CD4-positive, CD25-positive, alpha-beta regulatory T cell (primary cell): ENCODE measurements at regions not wholly inside any gene's neighbourhood (a gene's known extent, or its start where the extent isn't known, plus 50 kb on each side); places are given as distances from the start of the nearest gene placed in this dataset.

Source experiments
- ATAC-seq, 2 donors: fragments of 150-1000 bp; cut with Tn5 transposase; one replicate each; pipeline ENCODE4 v1.10.0; 2021; ENCODE audit warnings: low read depth in 2 of 2, moderate number of reproducible peaks in 2 of 2, moderate library complexity in 1 of 2
- DNase-seq, 3 donors: peaks; one replicate each; pipeline versions ENCODE4 v3.0.0 to v3.0.0-alpha.2; 2012 to 2022; ENCODE audit warnings: mixed read lengths in 1 of 3
- H3K27ac ChIP-seq: one replicate; pipeline ENCODE4 v1.7.0; 2013; ENCODE audit warnings: mild to moderate bottlenecking, low read length; ENCODE audit not compliant: insufficient read depth, poor library complexity, severe bottlenecking
- H3K27me3 ChIP-seq: one replicate; pipeline ENCODE4 v1.7.0; 2013; ENCODE audit warnings: low read length; ENCODE audit not compliant: control insufficient read depth, insufficient read depth
- H3K36me3 ChIP-seq: one replicate; pipeline ENCODE4 v1.7.0; 2013; ENCODE audit warnings: mild to moderate bottlenecking, low read length, moderate library complexity; ENCODE audit not compliant: control insufficient read depth, insufficient read depth
- H3K4me1 ChIP-seq: 2 replicates; pipeline ENCODE4 v1.7.0; 2013; ENCODE audit warnings: mild to moderate bottlenecking, low read length; ENCODE audit not compliant: insufficient read depth, control insufficient read depth, poor library complexity, severe bottlenecking
- H3K4me3 ChIP-seq: one replicate; pipeline ENCODE4 v1.7.0; 2013; ENCODE audit warnings: low read depth, mild to moderate bottlenecking, low read length, moderate library complexity
- H3K9me3 ChIP-seq, 2 experiments: 1 replicate in 1 of 2; 2 replicates in 1 of 2; pipeline ENCODE4 v1.7.0; 2013; ENCODE audit warnings: low read length in 2 of 2, mild to moderate bottlenecking in 1 of 2, moderate library complexity in 1 of 2; ENCODE audit not compliant: control insufficient read depth in 2 of 2
- H3K27ac Mint-ChIP-seq, 3 donors: one replicate each; pipeline ENCODE4 v1.8.0; 2020 to 2022; ENCODE audit warnings: mild to moderate bottlenecking in 3 of 3, mixed read lengths in 3 of 3, moderate library complexity in 2 of 3
- H3K27me3 Mint-ChIP-seq: one replicate; pipeline ENCODE4 v1.8.0; 2022; ENCODE audit warnings: mild to moderate bottlenecking, mixed read lengths
- H3K36me3 Mint-ChIP-seq: one replicate; pipeline ENCODE4 v1.8.0; 2020; ENCODE audit warnings: mixed read lengths
- H3K4me1 Mint-ChIP-seq, 4 donors: one replicate each; pipeline ENCODE4 v1.8.0; 2020 to 2022; ENCODE audit warnings: mixed read lengths in 4 of 4, mild to moderate bottlenecking in 1 of 4
- H3K4me3 Mint-ChIP-seq, 4 donors: one replicate each; pipeline ENCODE4 v1.8.0; 2020 to 2022; ENCODE audit warnings: mild to moderate bottlenecking in 4 of 4, mixed read lengths in 4 of 4, moderate library complexity in 3 of 4
- H3K9me3 Mint-ChIP-seq, 7 donors: one replicate each; pipeline ENCODE4 v1.8.0; 2020 to 2022; ENCODE audit warnings: mixed read lengths in 7 of 7, mild to moderate bottlenecking in 3 of 7, moderate library complexity in 2 of 7

DNA sequence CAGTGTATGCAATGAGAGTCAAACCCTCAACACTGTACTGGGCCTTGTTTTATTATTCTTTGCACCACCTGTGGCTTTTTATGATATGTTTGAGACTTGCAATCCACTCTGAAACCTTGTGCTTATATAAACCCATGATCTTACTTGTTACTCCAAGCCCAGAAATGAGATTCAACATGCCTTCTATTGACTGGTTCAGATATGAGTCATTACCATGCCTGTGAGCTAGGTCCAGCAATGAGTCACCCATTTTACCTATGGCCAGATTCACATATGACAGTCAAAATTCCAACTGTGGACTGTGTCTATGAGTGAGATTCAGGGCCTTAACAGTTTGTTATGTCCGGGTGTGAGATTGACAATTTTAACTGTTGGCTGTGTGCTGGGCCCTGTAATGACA is 1846.1 kb downstream of the TP53TG3F start:
- H3K4me3 Mint-ChIP-seq: no peak overlapping the region
- H3K27ac Mint-ChIP-seq: no peak overlapping the region
- peaks cover 5 to 18% of the 10 kb centered on the region in 2 experiments for H3K9me3 ChIP-seq
- H3K4me3 ChIP-seq: no peak overlapping the region
- H3K9me3 Mint-ChIP-seq: peaks cover 7 to 35% (median 15%) of the 10 kb centered on the region in 7 donors
- DNase-seq (no peak), ATAC-seq (no peak)
- no peaks in the 10 kb centered on the region for H3K4me1 ChIP-seq
- H3K27me3 Mint-ChIP-seq: no peaks in the 10 kb centered on the region
- H3K27ac ChIP-seq: no peak overlapping the region
- H3K4me1 Mint-ChIP-seq: no peaks in the 10 kb centered on the region
- no peaks in the 10 kb centered on the region for H3K36me3 Mint-ChIP-seq
- no peaks in the 10 kb centered on the region for H3K36me3 ChIP-seq
- no peaks in the 10 kb centered on the region for H3K27me3 ChIP-seq

DNA sequence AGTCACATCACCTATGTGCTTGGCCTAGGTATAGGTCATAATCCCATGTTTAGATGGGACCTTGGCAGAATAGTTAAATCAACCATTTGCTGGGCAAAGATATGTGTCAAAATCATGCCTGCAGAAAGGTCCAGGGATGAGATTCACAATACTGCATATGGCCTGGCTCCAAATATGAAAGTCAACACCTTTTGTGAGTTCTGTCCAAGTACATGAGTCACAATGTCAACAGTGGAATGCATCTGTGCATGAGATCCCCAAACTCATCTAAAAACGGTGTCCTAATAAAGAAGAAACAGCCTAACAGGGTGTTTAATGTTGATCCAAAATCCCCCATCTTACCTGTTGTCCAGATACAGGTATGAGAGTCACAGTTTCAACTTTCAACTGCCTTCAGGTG is 1847.5 kb downstream of the TP53TG3F start:
- Mint-ChIP-seq H3K4me3 (no peak overlapping the region), H3K27me3 (no peaks in the 10 kb centered on the region), H3K27ac (no peak overlapping the region), H3K36me3 (no peaks in the 10 kb centered on the region), H3K9me3 (peaks cover 5 to 31% (median 12%) of the 10 kb centered on the region in 7 donors), H3K4me1 (no peaks in the 10 kb centered on the region)
- DNase-seq (no peak), ATAC-seq (no peak)
- H3K9me3 ChIP-seq: peaks cover 5 to 21% of the 10 kb centered on the region in 2 experiments
- H3K4me1 ChIP-seq: no peaks in the 10 kb centered on the region
- H3K36me3 ChIP-seq: no peaks in the 10 kb centered on the region
- H3K27me3 ChIP-seq: no peaks in the 10 kb centered on the region
- H3K27ac ChIP-seq: no peak overlapping the region
- H3K4me3 ChIP-seq: no peak overlapping the region

DNA sequence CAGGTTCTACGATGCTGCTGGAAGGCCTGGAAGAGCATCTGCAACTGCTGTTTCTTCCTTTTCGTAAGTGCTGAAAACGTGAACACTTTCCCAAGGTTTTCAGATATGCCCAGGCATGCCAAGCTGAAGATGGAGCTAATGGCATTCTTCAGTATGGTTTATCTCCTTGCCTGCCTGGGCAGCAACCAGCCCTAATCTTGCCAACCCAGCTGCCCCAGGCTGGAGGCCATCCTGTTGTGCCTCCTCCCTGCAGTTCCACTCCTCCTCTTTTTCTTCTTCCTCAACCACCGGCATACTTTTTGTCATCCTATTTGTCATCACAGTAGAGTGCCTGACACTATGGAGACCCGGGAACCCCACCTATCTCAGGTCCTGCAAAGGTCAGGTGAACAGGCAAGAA is 1849.3 kb downstream of the TP53TG3F start:
- no peaks in the 10 kb centered on the region for H3K27me3 Mint-ChIP-seq
- H3K4me3 ChIP-seq: no peak overlapping the region
- no peak overlapping the region for H3K27ac ChIP-seq

DNA sequence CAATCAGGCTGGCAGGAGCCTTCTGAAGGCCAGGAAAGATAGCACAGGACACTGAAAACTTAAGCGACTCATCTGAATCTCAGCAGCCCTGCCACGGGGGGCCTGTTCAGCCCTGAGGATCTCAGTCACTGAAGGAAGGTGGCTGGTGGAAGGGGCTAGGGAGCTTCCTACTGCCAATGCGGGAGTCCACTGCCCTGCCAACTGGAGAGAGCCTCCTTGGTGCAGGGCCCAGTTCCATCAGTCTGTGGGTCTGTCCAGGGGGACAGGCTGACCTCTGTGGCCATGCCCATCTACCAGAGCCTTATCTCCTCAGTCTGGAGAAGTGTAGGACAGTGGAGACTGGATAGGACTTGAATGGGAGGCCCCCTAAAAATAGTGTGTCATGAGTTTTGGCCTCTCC is 1851.6 kb downstream of the TP53TG3F start:
- Mint-ChIP-seq H3K4me3 (no peak overlapping the region), H3K9me3 (peaks cover 5 to 46% (median 16%) of the 10 kb centered on the region in 7 donors), H3K27me3 (no peaks in the 10 kb centered on the region), H3K36me3 (no peaks in the 10 kb centered on the region), H3K27ac (no peak overlapping the region), H3K4me1 (no peaks in the 10 kb centered on the region)
- Histone ChIP-seq H3K27ac (no peak overlapping the region), H3K4me1 (no peaks in the 10 kb centered on the region), H3K4me3 (no peak overlapping the region), H3K9me3 (peaks cover 9 to 29% of the 10 kb centered on the region in 2 experiments), H3K36me3 (no peaks in the 10 kb centered on the region), H3K27me3 (no peaks in the 10 kb centered on the region)
- ATAC-seq (no peak), DNase-seq (no peak)

More for the DNA sequence above, 1849.3 kb downstream of the TP53TG3F start:
- Histone ChIP-seq H3K4me1 (no peaks in the 10 kb centered on the region), H3K36me3 (no peaks in the 10 kb centered on the region), H3K27me3 (no peaks in the 10 kb centered on the region), H3K9me3 (peaks cover 9 to 22% of the 10 kb centered on the region in 2 experiments)
- H3K9me3 Mint-ChIP-seq: peaks cover 7 to 34% (median 22%) of the 10 kb centered on the region in 7 donors
- H3K4me3 Mint-ChIP-seq: no peak overlapping the region
- H3K27ac Mint-ChIP-seq: no peak overlapping the region
- H3K36me3 Mint-ChIP-seq: no peaks in the 10 kb centered on the region
- no peaks in the 10 kb centered on the region for H3K4me1 Mint-ChIP-seq
- no peak for DNase-seq
- no peak for ATAC-seq

DNA sequence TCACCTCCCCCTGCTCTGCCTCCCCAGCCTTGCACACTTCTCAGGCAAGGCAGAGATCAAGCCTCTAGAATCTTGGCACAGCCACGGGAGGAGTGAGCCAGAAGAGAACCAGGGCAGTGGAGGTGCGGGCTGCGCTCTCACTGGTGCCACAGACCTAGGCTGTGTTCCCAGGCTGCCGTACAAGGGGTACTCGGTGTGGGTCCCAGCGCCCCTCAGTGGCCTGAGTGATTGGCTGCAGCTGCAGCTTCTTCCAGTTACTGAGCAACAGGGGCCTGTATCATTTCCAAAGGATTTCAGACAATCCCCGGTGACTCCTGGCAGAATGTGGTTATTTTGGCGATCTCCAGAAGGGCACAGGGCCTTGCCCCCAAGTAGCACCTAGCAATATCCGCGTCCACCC is 1852.1 kb downstream of the TP53TG3F start:
- ATAC-seq: no peak
- H3K27me3 Mint-ChIP-seq: no peaks in the 10 kb centered on the region

DNA sequence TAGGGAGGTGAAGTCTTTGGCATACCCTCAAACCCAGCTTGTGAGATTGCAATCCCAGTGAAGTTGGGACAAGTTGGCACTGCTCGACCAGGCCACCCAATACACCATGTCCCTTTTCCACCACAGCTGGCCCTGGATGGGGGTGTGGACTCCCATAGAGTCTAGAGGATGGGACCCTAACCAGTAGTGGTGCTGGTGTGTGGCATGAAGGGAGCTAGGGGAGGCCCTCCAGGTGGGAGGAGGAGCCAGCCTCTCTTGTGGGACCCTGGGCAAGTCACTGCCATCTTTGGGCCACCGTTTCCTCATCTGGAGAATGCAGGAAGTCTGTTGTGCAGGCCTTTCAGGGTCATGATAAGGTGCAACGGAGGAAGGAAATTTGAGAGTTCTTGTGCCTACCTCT is 1854.9 kb downstream of the TP53TG3F start:
- H3K27ac ChIP-seq: no peak overlapping the region
- no peak overlapping the region for H3K4me3 Mint-ChIP-seq
- ATAC-seq: no peak
- no peaks in the 10 kb centered on the region for H3K4me1 ChIP-seq
- peaks cover 0 to 39% (median 6%) of the 10 kb centered on the region in 7 donors for H3K9me3 Mint-ChIP-seq
- H3K9me3 ChIP-seq: peaks cover 5 to 38% of the 10 kb centered on the region in 2 experiments
- no peaks in the 10 kb centered on the region for H3K27me3 ChIP-seq
- no peak for DNase-seq
- no peaks in the 10 kb centered on the region for H3K36me3 ChIP-seq
- no peaks in the 10 kb centered on the region for H3K27me3 Mint-ChIP-seq
- H3K36me3 Mint-ChIP-seq: no peaks in the 10 kb centered on the region
- H3K4me1 Mint-ChIP-seq: no peaks in the 10 kb centered on the region
- no peak overlapping the region for H3K4me3 ChIP-seq
- H3K27ac Mint-ChIP-seq: no peak overlapping the region

More for the DNA sequence above, 1852.1 kb downstream of the TP53TG3F start:
- H3K27ac ChIP-seq: no peak overlapping the region
- Mint-ChIP-seq H3K36me3 (no peaks in the 10 kb centered on the region), H3K27ac (no peak overlapping the region), H3K4me1 (no peaks in the 10 kb centered on the region), H3K9me3 (peaks cover under 1 to 41% (median 12%) of the 10 kb centered on the region in 7 donors), H3K4me3 (no peak overlapping the region)
- no peak for DNase-seq
- no peaks in the 10 kb centered on the region for H3K4me1 ChIP-seq
- no peaks in the 10 kb centered on the region for H3K27me3 ChIP-seq
- H3K9me3 ChIP-seq: peaks cover 9 to 29% of the 10 kb centered on the region in 2 experiments
- no peak overlapping the region for H3K4me3 ChIP-seq
- no peaks in the 10 kb centered on the region for H3K36me3 ChIP-seq

DNA sequence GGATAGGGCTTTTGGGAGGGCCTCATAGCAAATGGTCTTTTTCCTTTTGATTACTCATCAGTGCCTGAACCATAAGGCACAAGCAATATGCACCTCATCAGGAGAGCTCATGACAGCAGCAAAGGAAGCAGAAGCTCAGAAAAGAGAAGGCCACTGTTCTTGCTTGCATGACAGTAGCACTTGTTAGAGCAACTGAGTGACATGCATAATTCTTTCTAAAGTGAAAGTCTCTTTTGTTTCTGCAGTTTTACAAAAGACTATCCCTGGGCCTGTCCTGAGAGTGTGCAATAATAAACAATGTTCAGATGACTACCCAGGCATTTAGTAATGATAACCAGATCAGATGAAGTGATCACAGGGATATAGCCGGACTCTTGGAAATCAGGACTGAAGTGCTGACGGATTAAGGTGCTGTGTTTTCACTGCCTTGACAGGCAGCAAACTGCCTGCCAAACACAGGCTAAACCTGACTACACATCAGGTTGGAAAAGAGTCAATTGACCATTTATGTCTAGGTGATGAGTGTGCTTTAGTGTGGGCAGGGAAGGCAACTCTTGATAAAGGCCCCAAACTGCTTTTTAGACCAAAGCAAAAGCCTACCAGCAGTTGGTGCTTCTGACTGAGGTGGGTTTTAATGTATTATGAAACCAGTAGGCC is 1860.3 kb downstream of the TP53TG3F start:
- Histone ChIP-seq H3K4me1 (no peaks in the 10 kb centered on the region), H3K9me3 (peaks cover 0 to 23% of the 10 kb centered on the region in 2 experiments), H3K27me3 (no peaks in the 10 kb centered on the region), H3K27ac (no peak overlapping the region), H3K4me3 (no peak overlapping the region), H3K36me3 (no peaks in the 10 kb centered on the region)
- Mint-ChIP-seq H3K27me3 (no peaks in the 10 kb centered on the region), H3K36me3 (no peaks in the 10 kb centered on the region), H3K4me1 (no peaks in the 10 kb centered on the region), H3K27ac (no peak overlapping the region), H3K9me3 (peaks cover 0 to 38% (median 21%) of the 10 kb centered on the region in 7 donors), H3K4me3 (no peak overlapping the region)
- DNase-seq (no peak), ATAC-seq (no peak)

DNA sequence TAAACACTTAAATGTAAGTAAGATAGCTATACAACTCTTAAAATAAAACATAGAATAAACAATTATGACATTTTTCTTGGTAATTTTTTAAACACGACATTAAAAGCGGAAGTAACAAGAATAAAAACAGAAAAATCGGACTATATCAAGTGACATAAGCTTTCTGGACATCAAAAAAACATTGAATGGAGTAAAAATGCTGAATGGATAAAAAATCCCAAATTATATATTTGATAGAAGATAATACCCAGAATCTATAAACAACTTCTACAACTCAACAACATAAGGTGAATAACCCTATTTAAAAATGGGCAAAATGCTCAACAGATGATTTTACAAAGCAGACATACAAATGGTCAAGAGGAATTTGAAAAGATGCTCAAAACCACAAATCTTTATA is 1866.5 kb downstream of the TP53TG3F start:
- Histone ChIP-seq H3K27ac (no peak overlapping the region), H3K27me3 (no peaks in the 10 kb centered on the region), H3K9me3 (peaks cover 5 to 12% of the 10 kb centered on the region in 2 experiments), H3K4me1 (no peaks in the 10 kb centered on the region), H3K4me3 (no peak overlapping the region), H3K36me3 (no peaks in the 10 kb centered on the region)
- Mint-ChIP-seq H3K36me3 (no peaks in the 10 kb centered on the region), H3K27ac (no peak overlapping the region), H3K27me3 (no peaks in the 10 kb centered on the region), H3K9me3 (peaks cover 3 to 40% (median 19%) of the 10 kb centered on the region in 7 donors), H3K4me3 (no peak overlapping the region), H3K4me1 (no peaks in the 10 kb centered on the region)
- no peak for ATAC-seq
- DNase-seq: no peak
